Retinal pigment epithelial cell (primary cell): ENCODE measurements at regions not wholly inside any gene's neighbourhood (a gene's known extent, or its start where the extent isn't known, plus 50 kb on each side); places are given as distances from the start of the nearest gene placed in this dataset.
"Not testable (repeated sequence)": the region's sequence is repeated elsewhere in the genome, so short reads cannot be mapped to it uniquely, and the experiment has no call there.

Experiments
- DNase-seq: peaks from one replicate; pipeline ENCODE4 v3.0.0-alpha.2; 2010; ENCODE audit warnings: low read depth
- H3K4me3 ChIP-seq: 2 replicates; pipeline ENCODE4 v1.5.1; 2011; ENCODE audit warnings: mild to moderate bottlenecking, low read length, control low read depth, moderate library complexity
- CTCF ChIP-seq: conservative IDR thresholded peaks from 2 replicates; pipeline ENCODE4 v1.5.1; 2011; ENCODE audit warnings: low read depth, low read length, control low read depth, inconsistent platforms

GRCh38 chr12:62050785-62051184 is 209.4 kb upstream of the USP15 start:
- DNase-seq = no peak
- TF ChIP-seq CTCF = no peak
- no peak overlapping the region for H3K4me3 ChIP-seq

- H3K4me3 ChIP-seq = no peak overlapping the region
- no peak for TF ChIP-seq CTCF
- DNase-seq = no peak
Observed at GRCh38 chr12:62069976-62070375, 190.2 kb upstream of the USP15 start.

- DNase-seq, H3K4me3 ChIP-seq: not testable (repeated sequence)
Observed at GRCh38 chr12:62073236-62073635, 187.0 kb upstream of the USP15 start.

GRCh38 chr12:62075870-62076269 is 184.3 kb upstream of the USP15 start:
- TF ChIP-seq CTCF = no peak
- no peak for DNase-seq
- no peak overlapping the region for H3K4me3 ChIP-seq

- H3K4me3 ChIP-seq = no peak overlapping the region
- TF ChIP-seq CTCF = no peak
- no peak for DNase-seq
Observed at GRCh38 chr12:62078020-62078419, 182.2 kb upstream of the USP15 start.

- H3K4me3 ChIP-seq = no peak overlapping the region
- no peak for DNase-seq
- no peak for TF ChIP-seq CTCF
Observed at GRCh38 chr12:62082448-62082847, 177.8 kb upstream of the USP15 start.

- no peak for DNase-seq
- no peak overlapping the region for H3K4me3 ChIP-seq
- no peak for TF ChIP-seq CTCF
Observed at GRCh38 chr12:62098132-62098531, 162.1 kb upstream of the USP15 start.

GRCh38 chr12:62103748-62104147 is 156.5 kb upstream of the USP15 start:
- no peak for TF ChIP-seq CTCF
- DNase-seq = no peak
- no peak overlapping the region for H3K4me3 ChIP-seq
